Omental fat pad (tissue), 3 donors: ENCODE measurements at regions not wholly inside any gene's neighbourhood (a gene's known extent, or its start where the extent isn't known, plus 50 kb on each side); places are given as distances from the start of the nearest gene placed in this dataset.
"Not testable (repeated sequence)": the region's sequence is repeated elsewhere in the genome, so short reads cannot be mapped to it uniquely, and the experiment has no call there.

ENCODE experiments used
- ATAC-seq: fragments of 150-250 bp; one replicate; pipeline ENCODE4 v1.9.1; 2016; ENCODE audit warnings: mild to moderate bottlenecking, moderate library complexity; ENCODE audit not compliant: low FRiP score
- DNase-seq: peaks from one replicate; pipeline ENCODE4 v3.0.0-alpha.2; 2019; ENCODE audit warnings: low spot score
- CTCF ChIP-seq, 3 donors: fragments of 450-650 bp; IDR thresholded peaks; one replicate each; pipeline ENCODE4 v1.5.1; 2016 to 2017; ENCODE audit warnings: antibody characterized with exemption in 3 of 3, mild to moderate bottlenecking in 3 of 3, moderate library complexity in 2 of 3

GRCh38 chr4:167966143-167966542 lies 126.2 kb upstream of the ANXA10 start:
- no peak for ATAC-seq
- TF ChIP-seq CTCF (IDR thresholded peaks at IDR 0.05): no peak
- DNase-seq: no peak

- ATAC-seq: no peak
- no peak for DNase-seq
- no peak for TF ChIP-seq CTCF (IDR thresholded peaks at IDR 0.05)
These were observed 118.8 kb upstream of the ANXA10 start for GRCh38 chr4:167973513-167973912.

DNA sequence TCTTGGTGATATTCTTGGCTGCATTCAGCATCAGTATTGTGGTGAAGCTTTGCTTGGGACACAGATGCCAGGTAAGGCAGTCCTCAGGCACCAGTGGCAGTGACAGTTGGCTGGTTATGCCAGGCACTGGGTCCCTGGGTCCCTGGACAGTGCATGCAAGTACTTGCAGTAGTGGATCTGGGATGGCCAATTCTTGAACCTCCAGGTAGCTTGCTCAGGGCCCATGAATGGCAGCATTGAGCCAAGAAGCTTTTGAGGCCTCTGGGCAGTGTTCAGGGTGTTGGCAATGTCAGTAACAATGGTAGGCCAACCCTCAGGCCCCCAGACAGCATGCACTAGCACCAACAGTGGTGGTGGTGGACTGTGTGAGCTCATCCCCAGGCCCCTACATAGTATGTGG lies 106.8 kb upstream of the ANXA10 start:
- DNase-seq: no peak
- TF ChIP-seq CTCF (IDR thresholded peaks at IDR 0.05): no peak
- ATAC-seq: no peak

GRCh38 chr4:167986044-167986443 lies 106.3 kb upstream of the ANXA10 start:
- no peak for TF ChIP-seq CTCF (IDR thresholded peaks at IDR 0.05)
- no peak for ATAC-seq

GRCh38 chr4:167987285-167987684 lies 105.1 kb upstream of the ANXA10 start:
- DNase-seq (no peak), ATAC-seq (no peak)
- TF ChIP-seq CTCF (IDR thresholded peaks at IDR 0.05): no peak

More at GRCh38 chr4:167986044-167986443, 106.3 kb upstream of the ANXA10 start:
- DNase-seq: no peak

DNA sequence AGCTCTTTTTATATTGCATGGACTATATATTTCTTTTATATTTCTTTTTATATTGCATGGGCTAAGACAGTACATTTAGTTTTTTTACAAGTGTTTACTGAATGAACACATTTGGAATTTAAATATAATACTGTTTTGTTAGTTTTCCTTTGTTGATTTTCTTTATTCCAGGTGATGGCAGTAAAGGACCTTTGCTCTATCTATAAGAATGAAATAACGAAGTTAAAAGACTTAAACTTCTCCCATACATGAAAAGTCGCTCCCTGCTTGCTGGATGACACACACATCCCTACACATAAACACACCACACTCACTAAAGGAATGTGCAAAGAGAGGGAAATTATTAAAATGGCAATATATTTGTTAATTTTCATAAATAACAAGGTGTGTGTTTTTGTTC lies 102.5 kb upstream of the ANXA10 start:
- DNase-seq (no peak), ATAC-seq (no peak)
- no peak for TF ChIP-seq CTCF (IDR thresholded peaks at IDR 0.05)

DNA sequence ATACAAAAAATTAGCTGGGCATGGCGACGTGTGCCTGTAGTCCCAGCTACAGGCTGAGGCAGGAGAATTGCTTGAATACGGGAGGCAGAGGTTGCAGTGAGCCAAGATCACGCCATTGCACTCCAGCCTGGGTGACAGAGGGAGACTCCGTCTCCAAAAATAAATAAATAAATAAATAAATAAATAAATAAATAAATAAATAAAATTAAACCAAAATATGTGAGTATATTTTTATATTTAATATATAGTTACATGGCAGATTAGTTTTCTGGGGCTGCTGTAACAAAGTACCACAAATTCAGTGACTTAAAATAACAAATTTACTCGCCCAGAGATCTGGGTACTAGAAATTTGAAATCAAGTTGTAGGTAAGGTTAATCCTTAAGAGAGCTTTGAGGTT lies 84.2 kb upstream of the ANXA10 start:
- ATAC-seq, DNase-seq: not testable (repeated sequence)
